HEK293T (cell line): ENCODE measurements at regions not wholly inside any gene's neighbourhood (a gene's known extent, or its start where the extent isn't known, plus 50 kb on each side); places are given as distances from the start of the nearest gene placed in this dataset.

Experiments used
- FOXA1 ChIP-seq: fragments of 450-650 bp; IDR thresholded peaks from 2 replicates; pipeline ENCODE4 v1.6.1; 2016; ENCODE audit warnings: mild to moderate bottlenecking
- FOXK2 ChIP-seq: fragments of 450-650 bp; IDR thresholded peaks from 2 replicates; pipeline ENCODE4 v1.6.1; 2016; ENCODE audit warnings: mild to moderate bottlenecking
- SP1 ChIP-seq: fragments of 450-650 bp; IDR thresholded peaks from 2 replicates; pipeline ENCODE4 v1.6.1; 2017
- SUZ12 ChIP-seq: fragments of 450-650 bp; IDR thresholded peaks from 2 replicates; pipeline ENCODE4 v1.6.1; 2016; ENCODE audit warnings: mild to moderate bottlenecking

DNA sequence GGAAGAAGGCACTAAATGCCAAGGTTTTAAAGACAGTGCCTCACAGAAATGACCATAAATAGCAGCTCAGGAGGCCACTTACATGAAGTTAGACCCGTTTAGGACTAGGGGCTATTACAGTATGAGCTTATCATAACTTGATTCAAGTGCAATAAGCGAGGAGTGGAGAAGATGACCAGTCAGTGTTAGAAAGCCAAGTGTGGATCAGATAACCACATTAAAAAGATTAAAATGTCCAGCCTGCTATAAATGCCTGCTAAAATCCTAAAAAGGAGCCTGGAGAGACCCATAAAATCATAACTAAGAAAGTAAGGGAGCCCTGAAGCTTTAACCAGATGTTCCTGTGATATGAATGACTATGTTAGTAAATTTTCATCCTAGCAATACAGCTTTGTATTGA is 117.5 kb upstream of the ZNF521 start:
- TF ChIP-seq SUZ12 (no peak), FOXK2 (no peak), FOXA1 (no peak), SP1 (no peak)
